ENCODE measurements at regions not wholly inside any gene's neighbourhood (a gene's known extent, or its start where the extent isn't known, plus 50 kb on each side); places are given as distances from the start of the nearest gene placed in this dataset.
"Not testable (repeated sequence)": the region's sequence is repeated elsewhere in the genome, so short reads cannot be mapped to it uniquely, and the experiment has no call there.

- DNase-seq = no peak
- Mint-ChIP-seq H3K4me1 (ENCODE audit: low read depth, unreplicated experiment) (peaks cover 5% of the 10 kb centered on the region), H3K27ac (ENCODE audit: unreplicated experiment) (no peak overlapping the region), H3K4me3 (ENCODE audit: unreplicated experiment) (no peak overlapping the region), H3K36me3 (ENCODE audit: unreplicated experiment) (no peaks in the 10 kb centered on the region), H3K9me3 (ENCODE audit: unreplicated experiment) (peaks cover 2% of the 10 kb centered on the region), H3K27me3 (ENCODE audit: unreplicated experiment) (peaks cover 6% of the 10 kb centered on the region)
- TF ChIP-seq, protein P1, sequence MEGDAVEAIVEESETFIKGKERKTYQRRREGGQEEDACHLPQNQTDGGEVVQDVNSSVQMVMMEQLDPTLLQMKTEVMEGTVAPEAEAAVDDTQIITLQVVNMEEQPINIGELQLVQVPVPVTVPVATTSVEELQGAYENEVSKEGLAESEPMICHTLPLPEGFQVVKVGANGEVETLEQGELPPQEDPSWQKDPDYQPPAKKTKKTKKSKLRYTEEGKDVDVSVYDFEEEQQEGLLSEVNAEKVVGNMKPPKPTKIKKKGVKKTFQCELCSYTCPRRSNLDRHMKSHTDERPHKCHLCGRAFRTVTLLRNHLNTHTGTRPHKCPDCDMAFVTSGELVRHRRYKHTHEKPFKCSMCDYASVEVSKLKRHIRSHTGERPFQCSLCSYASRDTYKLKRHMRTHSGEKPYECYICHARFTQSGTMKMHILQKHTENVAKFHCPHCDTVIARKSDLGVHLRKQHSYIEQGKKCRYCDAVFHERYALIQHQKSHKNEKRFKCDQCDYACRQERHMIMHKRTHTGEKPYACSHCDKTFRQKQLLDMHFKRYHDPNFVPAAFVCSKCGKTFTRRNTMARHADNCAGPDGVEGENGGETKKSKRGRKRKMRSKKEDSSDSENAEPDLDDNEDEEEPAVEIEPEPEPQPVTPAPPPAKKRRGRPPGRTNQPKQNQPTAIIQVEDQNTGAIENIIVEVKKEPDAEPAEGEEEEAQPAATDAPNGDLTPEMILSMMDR (IDR thresholded peaks at IDR 0.05; ENCODE audit: partially characterized antibody, unreplicated experiment) = no peak
Observed at GRCh38 chr1:219550201-219550600, 62.7 kb downstream of the ZC3H11B start.

- H3K27ac Mint-ChIP-seq (ENCODE audit: unreplicated experiment) = no peak overlapping the region
- H3K27me3 Mint-ChIP-seq (ENCODE audit: unreplicated experiment) = peaks cover 2% of the 10 kb centered on the region
- H3K36me3 Mint-ChIP-seq (ENCODE audit: unreplicated experiment) = peaks cover 6% of the 10 kb centered on the region
- peaks cover 2% of the 10 kb centered on the region for H3K4me1 Mint-ChIP-seq (ENCODE audit: low read depth, unreplicated experiment)
- no peak overlapping the region for H3K4me3 Mint-ChIP-seq (ENCODE audit: unreplicated experiment)
- TF ChIP-seq, protein P1 (IDR thresholded peaks at IDR 0.05; ENCODE audit: partially characterized antibody, unreplicated experiment) = no peak
- DNase-seq = no peak
- H3K9me3 Mint-ChIP-seq (ENCODE audit: unreplicated experiment) = peaks cover 6% of the 10 kb centered on the region
Observed at GRCh38 chr1:219549215-219549614, 63.7 kb downstream of the ZC3H11B start.

- H3K36me3 Mint-ChIP-seq (ENCODE audit: unreplicated experiment) = peaks cover 8% of the 10 kb centered on the region
- peaks cover 9% of the 10 kb centered on the region for H3K9me3 Mint-ChIP-seq (ENCODE audit: unreplicated experiment)
- peaks cover 2% of the 10 kb centered on the region for H3K27me3 Mint-ChIP-seq (ENCODE audit: unreplicated experiment)
- no peak overlapping the region for H3K4me3 Mint-ChIP-seq (ENCODE audit: unreplicated experiment)
- DNase-seq = no peak
- TF ChIP-seq, protein P1 (IDR thresholded peaks at IDR 0.05; ENCODE audit: partially characterized antibody, unreplicated experiment) = no peak
- peaks cover 2% of the 10 kb centered on the region for H3K4me1 Mint-ChIP-seq (ENCODE audit: low read depth, unreplicated experiment)
- H3K27ac Mint-ChIP-seq (ENCODE audit: unreplicated experiment) = no peak overlapping the region
Observed at GRCh38 chr1:219548386-219548785, 64.5 kb downstream of the ZC3H11B start.

- DNase-seq; H3K4me3 Mint-ChIP-seq (ENCODE audit: unreplicated experiment); H3K9me3 Mint-ChIP-seq (ENCODE audit: unreplicated experiment); H3K27me3 Mint-ChIP-seq (ENCODE audit: unreplicated experiment); H3K36me3 Mint-ChIP-seq (ENCODE audit: unreplicated experiment); H3K4me1 Mint-ChIP-seq (ENCODE audit: low read depth, unreplicated experiment); H3K27ac Mint-ChIP-seq (ENCODE audit: unreplicated experiment): not testable (repeated sequence)
Observed at GRCh38 chr1:219545756-219546155, 67.1 kb downstream of the ZC3H11B start.

DNA sequence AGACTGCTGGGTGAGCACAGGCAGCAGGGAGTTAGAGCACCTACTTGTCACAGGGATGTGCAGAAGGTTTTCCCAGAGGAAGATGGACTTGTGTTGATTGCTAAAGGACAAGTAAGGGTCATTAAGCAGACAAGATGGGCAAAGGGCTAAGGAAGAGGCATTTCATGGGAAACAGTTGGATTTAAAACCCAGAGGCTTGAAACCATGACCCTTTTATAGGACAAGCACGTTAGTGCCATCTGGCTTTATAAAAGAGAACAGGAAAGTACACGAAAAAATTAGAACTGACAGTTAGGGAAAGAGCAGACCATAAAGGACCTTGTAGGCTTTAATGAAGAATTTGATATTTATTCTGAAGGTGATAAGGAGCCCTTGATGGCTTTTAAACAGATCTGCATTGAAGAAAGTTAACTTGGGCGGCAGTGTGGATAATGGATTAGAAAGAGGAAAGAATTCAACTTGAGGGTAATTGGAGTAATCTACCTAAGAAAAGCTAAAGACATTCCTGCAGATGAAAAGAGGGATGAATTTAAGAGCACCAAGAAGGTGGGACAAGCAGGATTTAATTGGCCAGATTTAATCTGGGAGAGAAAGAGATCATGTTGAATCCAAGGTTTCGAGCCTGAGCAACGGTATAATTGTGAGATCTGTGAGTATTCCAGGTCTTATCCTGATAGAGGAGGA is 68.6 kb downstream of the ZC3H11B start:
- H3K4me1 Mint-ChIP-seq (ENCODE audit: low read depth, unreplicated experiment) = peaks cover 2% of the 10 kb centered on the region

More for the DNA sequence above, 68.6 kb downstream of the ZC3H11B start:
- Mint-ChIP-seq H3K4me3 (ENCODE audit: unreplicated experiment) (no peak overlapping the region), H3K27ac (ENCODE audit: unreplicated experiment) (no peak overlapping the region), H3K27me3 (ENCODE audit: unreplicated experiment) (peaks cover 2% of the 10 kb centered on the region), H3K36me3 (ENCODE audit: unreplicated experiment) (peaks cover 8% of the 10 kb centered on the region), H3K9me3 (ENCODE audit: unreplicated experiment) (peaks cover 10% of the 10 kb centered on the region)
- DNase-seq = no peak
- TF ChIP-seq, protein P1 (IDR thresholded peaks at IDR 0.05; ENCODE audit: partially characterized antibody, unreplicated experiment) = no peak

All from glutamatergic neuron (in vitro differentiated cells).